Calu3 (cell line): ENCODE measurements at regions not wholly inside any gene's neighbourhood (a gene's known extent, or its start where the extent isn't known, plus 50 kb on each side); places are given as distances from the start of the nearest gene placed in this dataset.

Experiments
- BruUV-seq: library from RNA; stranded (reverse); fragments of 400-500 nt; replicated peaks from 2 replicates; lab custom pipeline; 2021; lab: Mats Ljungman, UMichigan
- CTCF ChIA-PET: fragments of 300-600 bp; sonication (Branson Sonifier 250); formaldehyde crosslinking; loops from one replicate; lab custom pipeline; 2022; ENCODE audit warnings: antibody characterized with exemption; lab: Charles Lee
- DNase-seq: peaks from one replicate; pipeline ENCODE4 v3.0.0; 2022
- H3K27ac Mint-ChIP-seq: one replicate; pipeline ENCODE4 v1.8.0; 2022; ENCODE audit warnings: mixed read lengths; ENCODE audit not compliant: unreplicated experiment
- H3K27me3 Mint-ChIP-seq: one replicate; pipeline ENCODE4 v1.8.0; 2022; ENCODE audit warnings: mixed read lengths; ENCODE audit not compliant: unreplicated experiment
- H3K36me3 Mint-ChIP-seq: one replicate; pipeline ENCODE4 v1.8.0; 2022; ENCODE audit warnings: mild to moderate bottlenecking, moderate library complexity, mixed read lengths; ENCODE audit not compliant: insufficient read depth, unreplicated experiment
- H3K4me1 Mint-ChIP-seq: one replicate; pipeline ENCODE4 v1.8.0; 2022; ENCODE audit warnings: mild to moderate bottlenecking, low read depth, mixed read lengths; ENCODE audit not compliant: unreplicated experiment
- H3K4me3 Mint-ChIP-seq: one replicate; pipeline ENCODE4 v1.8.0; 2022; ENCODE audit warnings: mild to moderate bottlenecking, low read depth, moderate library complexity, mixed read lengths; ENCODE audit not compliant: unreplicated experiment
- H3K9me3 Mint-ChIP-seq: one replicate; pipeline ENCODE4 v1.8.0; 2022; ENCODE audit warnings: low read depth, mixed read lengths; ENCODE audit not compliant: unreplicated experiment
- CTCF ChIP-seq: fragments of 200-600 bp; IDR thresholded peaks from one replicate; pipeline ENCODE4 v1.8.0; 2022; ENCODE audit warnings: antibody characterized with exemption; ENCODE audit not compliant: unreplicated experiment
- intact Hi-C: fragments of 100-400 bp; cut with micrococcal nuclease; formaldehyde crosslinking; loops from one replicate; pipeline ENCODE4 v1.10.0; 2022; ENCODE audit not compliant: unreplicated experiment

- intact Hi-C loops = no loop called here
- DNase-seq = no peak
- BruUV-seq = no TSS peak
- Mint-ChIP-seq H3K4me3 (no peak overlapping the region), H3K9me3 (no peaks in the 10 kb centered on the region), H3K27me3 (no peaks in the 10 kb centered on the region), H3K36me3 (no peaks in the 10 kb centered on the region), H3K4me1 (no peaks in the 10 kb centered on the region), H3K27ac (no peak overlapping the region)
- TF ChIP-seq CTCF = no peak
- CTCF ChIA-PET = no interaction called here
These were observed 167.1 kb upstream of the KIF2B start for GRCh38 chr17:53655591-53655990.

GRCh38 chr17:53649201-53649600, 173.5 kb upstream of the KIF2B start:
- no peaks in the 10 kb centered on the region for H3K4me1 Mint-ChIP-seq
- CTCF ChIA-PET = no interaction called here
- H3K4me3 Mint-ChIP-seq = no peak overlapping the region
- H3K9me3 Mint-ChIP-seq = no peaks in the 10 kb centered on the region
- no peaks in the 10 kb centered on the region for H3K36me3 Mint-ChIP-seq
- BruUV-seq = no TSS peak
- H3K27me3 Mint-ChIP-seq = no peaks in the 10 kb centered on the region
- DNase-seq = no peak
- no peak for TF ChIP-seq CTCF
- no peak overlapping the region for H3K27ac Mint-ChIP-seq
- intact Hi-C loops = no loop called here

- Mint-ChIP-seq H3K4me1 (no peaks in the 10 kb centered on the region), H3K4me3 (no peak overlapping the region), H3K27ac (no peak overlapping the region), H3K27me3 (no peaks in the 10 kb centered on the region), H3K9me3 (no peaks in the 10 kb centered on the region), H3K36me3 (no peaks in the 10 kb centered on the region)
- CTCF ChIA-PET = no interaction called here
- no TSS peak for BruUV-seq
- intact Hi-C loops = no loop called here
- no peak for TF ChIP-seq CTCF
- no peak for DNase-seq
These were observed 175.9 kb upstream of the KIF2B start for GRCh38 chr17:53646835-53647234.

- CTCF ChIA-PET = interaction anchor here (0.7 kb wide), 1 partner anchor 521 kb away, joined by 4 read pairs; no protein-coding TSS in a partner anchor
- Mint-ChIP-seq H3K36me3 (no peaks in the 10 kb centered on the region), H3K4me3 (no peak overlapping the region), H3K27ac (no peak overlapping the region), H3K9me3 (no peaks in the 10 kb centered on the region), H3K27me3 (no peaks in the 10 kb centered on the region), H3K4me1 (no peaks in the 10 kb centered on the region)
- intact Hi-C loops = no loop called here
- no peak for DNase-seq
- TF ChIP-seq CTCF = no peak
- no TSS peak for BruUV-seq
These were observed 181.9 kb upstream of the KIF2B start for GRCh38 chr17:53640808-53641207.
